GM23338 (cell line): ENCODE measurements at regions not wholly inside any gene's neighbourhood (a gene's known extent, or its start where the extent isn't known, plus 50 kb on each side); places are given as distances from the start of the nearest gene placed in this dataset.

ENCODE experiments used
- ATAC-seq: fragments of 200-7000 bp; cut with Tn5 transposase; 3 replicates; pipeline ENCODE4 v1.9.1; 2020
- DNase-seq: peaks from one replicate; pipeline ENCODE4 v3.0.0-alpha.2; 2015; ENCODE audit warnings: low spot score
- H2AFZ ChIP-seq: fragments of 200-600 bp; sonication (generic); 2 replicates; pipeline ENCODE4 v1.8.0; 2016; ENCODE audit warnings: antibody characterized with exemption, mild to moderate bottlenecking, moderate library complexity
- H3F3A ChIP-seq: fragments of 200-600 bp; sonication (generic); replicated peaks from 2 replicates; pipeline ENCODE4 v1.8.0; 2017; ENCODE audit warnings: antibody characterized with exemption, mixed run types, low read depth
- H3K27ac ChIP-seq: fragments of 200-600 bp; sonication (generic); 2 replicates; pipeline ENCODE4 v1.6.1; 2016; ENCODE audit warnings: low read depth
- H3K27me3 ChIP-seq: fragments of 200-600 bp; sonication (generic); 2 replicates; pipeline ENCODE4 v1.8.0; 2016; ENCODE audit warnings: mild to moderate bottlenecking, mixed run types, moderate library complexity; ENCODE audit not compliant: insufficient read depth
- H3K36me3 ChIP-seq: fragments of 200-600 bp; sonication (generic); 2 replicates; pipeline ENCODE4 v1.8.0; 2016; ENCODE audit warnings: mild to moderate bottlenecking; ENCODE audit not compliant: insufficient read depth
- H3K4me1 ChIP-seq: fragments of 200-600 bp; sonication (generic); 2 replicates; pipeline ENCODE4 v1.8.0; 2016; ENCODE audit warnings: mild to moderate bottlenecking, moderate library complexity; ENCODE audit not compliant: insufficient read depth
- H3K4me2 ChIP-seq: fragments of 200-600 bp; sonication (generic); 2 replicates; pipeline ENCODE4 v1.7.1; 2017; ENCODE audit warnings: mixed run types
- H3K4me3 ChIP-seq: fragments of 200-600 bp; sonication (generic); 2 replicates; pipeline ENCODE4 v1.6.1; 2016; ENCODE audit warnings: mixed run types
- H3K79me2 ChIP-seq: fragments of 200-600 bp; sonication (generic); replicated peaks from 2 replicates; pipeline ENCODE4 v1.8.0; 2017; ENCODE audit warnings: mild to moderate bottlenecking; ENCODE audit not compliant: insufficient read depth
- H3K9me2 ChIP-seq: fragments of 200-600 bp; sonication (generic); 2 replicates; pipeline ENCODE4 v1.8.0; 2017; ENCODE audit not compliant: insufficient read depth
- H4K20me1 ChIP-seq: fragments of 200-600 bp; sonication (generic); replicated peaks from 2 replicates; pipeline ENCODE4 v1.8.0; 2017; ENCODE audit warnings: mild to moderate bottlenecking; ENCODE audit not compliant: insufficient read depth
- H3K27ac Mint-ChIP-seq: 2 replicates; pipeline ENCODE4 v1.8.0; 2020; ENCODE audit warnings: inconsistent platforms, mild to moderate bottlenecking, moderate library complexity, mixed read lengths
- H3K27me3 Mint-ChIP-seq: 3 replicates; pipeline ENCODE4 v1.8.0; 2022; ENCODE audit warnings: low read depth, mild to moderate bottlenecking, moderate library complexity, mixed read lengths, inconsistent platforms; ENCODE audit not compliant: insufficient read depth, poor library complexity
- H3K36me3 Mint-ChIP-seq: 3 replicates; pipeline ENCODE4 v1.8.0; 2021; ENCODE audit warnings: low read depth, mild to moderate bottlenecking, inconsistent platforms, moderate library complexity, mixed read lengths
- H3K4me1 Mint-ChIP-seq: 3 replicates; pipeline ENCODE4 v1.8.0; 2020; ENCODE audit warnings: mild to moderate bottlenecking, inconsistent platforms, mixed read lengths
- H3K4me3 Mint-ChIP-seq: 3 replicates; pipeline ENCODE4 v1.8.0; 2021; ENCODE audit warnings: moderate library complexity, mild to moderate bottlenecking, inconsistent platforms, mixed read lengths
- H3K9me3 Mint-ChIP-seq: 3 replicates; pipeline ENCODE4 v1.8.0; 2020; ENCODE audit warnings: moderate library complexity, mild to moderate bottlenecking, inconsistent platforms, mixed read lengths
- CREB1 ChIP-seq: fragments of 250-450 bp; sonication (Bioruptor Pico); IDR thresholded peaks from 2 replicates; pipeline ENCODE4 v1.5.0; 2020; ENCODE audit warnings: low read depth, mild to moderate bottlenecking, moderate library complexity
- CTCF ChIP-seq, 2 experiments: fragments of 200-600 bp in 1 of 2; sonication (generic) in 1 of 2; conservative IDR thresholded peaks; 2 replicates each; pipeline versions ENCODE4 v1.5.1 to v1.6.1; 2016 to 2017; ENCODE audit warnings: antibody characterized with exemption in 2 of 2, low read depth in 2 of 2, mild to moderate bottlenecking in 2 of 2, moderate library complexity in 1 of 2
- ETS1 ChIP-seq: IDR thresholded peaks from 2 replicates; pipeline ENCODE4 v1.6.1; 2016; ENCODE audit warnings: antibody characterized with exemption
- POLR2AphosphoS5 ChIP-seq: IDR thresholded peaks from 2 replicates; pipeline ENCODE4 v1.6.1; 2016; ENCODE audit warnings: antibody characterized with exemption, low read depth
- REST ChIP-seq: IDR thresholded peaks from one replicate; pipeline ENCODE4 v1.6.1; 2018; ENCODE audit warnings: antibody characterized with exemption; ENCODE audit not compliant: unreplicated experiment
- STAT1 ChIP-seq: IDR thresholded peaks from one replicate; pipeline ENCODE4 v1.6.1; 2016; ENCODE audit warnings: antibody characterized with exemption; ENCODE audit not compliant: unreplicated experiment
- ZNF331 ChIP-seq: fragments of 250-450 bp; sonication (Bioruptor Pico); IDR thresholded peaks from 2 replicates; pipeline ENCODE4 v1.5.0; 2020; ENCODE audit warnings: low read depth, mild to moderate bottlenecking, moderate library complexity

GRCh38 chr9:71326360-71326759 is 204.9 kb upstream of the TRPM3 start:
- DNase-seq (no peak), ATAC-seq (no peak)
- Histone ChIP-seq H3F3A (no peaks in the 10 kb centered on the region), H3K27me3 (no peaks in the 10 kb centered on the region), H3K4me2 (no peak overlapping the region), H3K79me2 (no peaks in the 10 kb centered on the region), H3K4me3 (no peak overlapping the region), H3K27ac (no peak overlapping the region), H3K9me2 (no peaks in the 10 kb centered on the region), H3K36me3 (no peaks in the 10 kb centered on the region), H2AFZ (no peak overlapping the region), H3K4me1 (no peaks in the 10 kb centered on the region), H4K20me1 (no peaks in the 10 kb centered on the region)
- Mint-ChIP-seq H3K4me3 (no peak overlapping the region), H3K36me3 (no peaks in the 10 kb centered on the region), H3K27ac (no peak overlapping the region), H3K4me1 (no peaks in the 10 kb centered on the region; the same call in 2 of the 3 replicates), H3K27me3 (no peaks in the 10 kb centered on the region), H3K9me3 (no peaks in the 10 kb centered on the region)
- TF ChIP-seq ETS1 (no peak), CTCF (conservative IDR thresholded peaks at IDR 0.05; ENCODE audit: low read depth in 2 of 2) (no peak), CREB1 (no peak), ZNF331 (CRISPR knock-in tag) (no peak)

- no peak overlapping the region for H3K27ac ChIP-seq
- no peak for DNase-seq
- peaks cover 5% of the 10 kb centered on the region; the same call in 1 of the 2 replicates for H3K9me2 ChIP-seq
- no peaks in the 10 kb centered on the region for H3K27me3 ChIP-seq
- H3K36me3 ChIP-seq = no peaks in the 10 kb centered on the region
- H3K4me2 ChIP-seq = no peak overlapping the region
- H4K20me1 ChIP-seq = no peaks in the 10 kb centered on the region
- no peak for ATAC-seq
- H3K79me2 ChIP-seq = no peaks in the 10 kb centered on the region
- H3K4me1 Mint-ChIP-seq = no peaks in the 10 kb centered on the region; the same call in 2 of the 3 replicates
- H3K4me3 ChIP-seq = no peak overlapping the region
- no peak overlapping the region for H3K27ac Mint-ChIP-seq
- H3K27me3 Mint-ChIP-seq = no peaks in the 10 kb centered on the region
- H2AFZ ChIP-seq = no peak overlapping the region
- no peaks in the 10 kb centered on the region for H3K9me3 Mint-ChIP-seq
- H3K36me3 Mint-ChIP-seq = no peaks in the 10 kb centered on the region
- no peak for TF ChIP-seq ETS1
- TF ChIP-seq CREB1 = no peak
- no peak for TF ChIP-seq REST
- TF ChIP-seq STAT1 = no peak
- no peak for TF ChIP-seq POLR2AphosphoS5
- H3K4me3 Mint-ChIP-seq = no peak overlapping the region
- no peaks in the 10 kb centered on the region for H3K4me1 ChIP-seq
- no peaks in the 10 kb centered on the region for H3F3A ChIP-seq
These were observed 201.9 kb upstream of the TRPM3 start for GRCh38 chr9:71323357-71323756.
